Esophagus squamous epithelium (tissue), 4 donors: ENCODE measurements at regions not wholly inside any gene's neighbourhood (a gene's known extent, or its start where the extent isn't known, plus 50 kb on each side); places are given as distances from the start of the nearest gene placed in this dataset.

Source experiments
- CTCF ChIP-seq, 6 experiments: fragments of 450-650 bp in 4 of 6; fragments of 200-600 bp in 2 of 6; sonication (generic) in 2 of 6; IDR thresholded peaks; one replicate each; pipeline ENCODE4 v1.5.1; 2016 to 2019; ENCODE audit warnings: antibody characterized with exemption in 6 of 6, mild to moderate bottlenecking in 4 of 6, moderate library complexity in 4 of 6
- POLR2A ChIP-seq, 4 donors: fragments of 450-650 bp; IDR thresholded peaks; one replicate each; pipeline ENCODE4 v1.6.1; 2017; ENCODE audit warnings: antibody characterized with exemption in 4 of 4, mild to moderate bottlenecking in 4 of 4, moderate library complexity in 3 of 4

- no peak for TF ChIP-seq CTCF (IDR thresholded peaks at IDR 0.05)
- TF ChIP-seq POLR2A (IDR thresholded peaks at IDR 0.05), result no peak
These were observed 219.7 kb upstream of the NDST3 start for GRCh38 chr4:117814277-117815246.
